ENCODE measurements at regions not wholly inside any gene's neighbourhood (a gene's known extent, or its start where the extent isn't known, plus 50 kb on each side); places are given as distances from the start of the nearest gene placed in this dataset.

DNA sequence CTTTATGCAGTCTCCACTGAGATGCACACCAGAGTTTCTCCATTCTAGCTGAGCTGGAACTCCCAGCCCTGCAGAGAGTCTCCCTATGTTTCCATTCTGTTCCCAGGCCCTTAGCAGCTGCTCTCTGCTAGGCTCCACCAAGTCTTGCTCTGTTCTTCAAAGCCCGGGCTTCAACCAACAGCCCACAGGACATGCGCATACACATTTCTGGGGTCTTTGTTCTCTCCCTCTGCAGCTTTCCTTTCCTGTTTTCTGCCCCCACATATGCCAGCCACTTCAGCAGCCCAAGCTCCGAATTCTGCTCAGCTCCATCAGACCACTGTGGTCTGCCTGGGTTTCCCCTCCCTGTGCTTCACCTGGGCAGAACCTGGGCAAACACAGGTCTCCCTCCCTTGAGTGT, 205.9 kb downstream of the CBLN1 start:
- TF ChIP-seq POLR2A (IDR thresholded peaks at IDR 0.05; ENCODE audit: low read depth) (no peak), CTCF (IDR thresholded peaks at IDR 0.05) (no peak)
